ENCODE measurements at regions not wholly inside any gene's neighbourhood (a gene's known extent, or its start where the extent isn't known, plus 50 kb on each side); places are given as distances from the start of the nearest gene placed in this dataset.

DNA sequence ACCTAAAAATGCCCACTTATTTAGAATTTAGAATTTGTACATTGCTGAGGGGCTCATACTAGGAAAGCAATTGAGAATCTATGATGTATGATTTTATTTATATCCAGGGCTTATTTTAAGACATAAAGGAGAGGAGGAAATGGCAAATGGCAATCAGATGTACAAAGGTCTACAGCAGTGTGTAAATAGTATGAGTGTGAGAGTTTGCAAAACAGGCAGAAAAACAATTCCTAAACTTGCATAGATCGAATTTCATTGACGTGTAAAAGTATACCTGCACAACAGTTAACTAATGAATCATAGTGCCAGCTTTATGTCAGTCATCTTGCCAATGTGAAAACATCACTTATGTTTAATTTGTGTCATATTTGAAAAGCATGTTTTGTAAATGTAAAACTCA lies 718.7 kb upstream of the GCFC2 start:
- H3K4me1 ChIP-seq (ENCODE audit: insufficient read depth, low read length): no peaks in the 10 kb centered on the region
- H2AFZ ChIP-seq (ENCODE audit: low read depth, low read length): no peak overlapping the region
- no peaks in the 10 kb centered on the region for H3K9me3 ChIP-seq (ENCODE audit: low read length)
- no peaks in the 10 kb centered on the region for H3K27me3 ChIP-seq (ENCODE audit: insufficient read depth, low read length)
- H3K4me3 ChIP-seq (ENCODE audit: low read length): no peak overlapping the region
- H3K36me3 ChIP-seq (ENCODE audit: insufficient read depth, low read length): no peaks in the 10 kb centered on the region

DNA sequence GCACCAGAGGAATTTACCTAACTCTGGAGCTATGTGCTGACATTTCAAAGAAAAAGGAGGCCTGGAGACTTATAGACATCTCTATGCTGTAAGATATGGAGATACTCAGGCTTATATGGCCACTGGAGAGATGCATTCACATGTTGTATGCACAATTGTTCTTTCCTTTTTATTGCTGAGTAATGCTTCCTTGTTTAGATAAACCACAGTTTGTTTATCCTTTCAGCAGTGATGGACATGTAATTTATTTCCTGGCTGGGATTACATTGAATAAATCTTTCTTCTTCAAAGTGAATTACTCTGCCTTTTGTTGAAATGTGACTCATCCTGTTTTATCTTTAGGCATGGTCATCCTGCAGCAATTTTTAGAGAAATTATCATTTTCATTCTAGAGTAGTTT lies 716.7 kb upstream of the GCFC2 start:
- Histone ChIP-seq H3K4me3 (ENCODE audit: low read length) (no peak overlapping the region), H2AFZ (ENCODE audit: low read depth, low read length) (no peak overlapping the region), H3K4me1 (ENCODE audit: insufficient read depth, low read length) (no peaks in the 10 kb centered on the region), H3K36me3 (ENCODE audit: insufficient read depth, low read length) (no peaks in the 10 kb centered on the region), H3K27me3 (ENCODE audit: insufficient read depth, low read length) (no peaks in the 10 kb centered on the region), H3K9me3 (ENCODE audit: low read length) (no peaks in the 10 kb centered on the region)

DNA sequence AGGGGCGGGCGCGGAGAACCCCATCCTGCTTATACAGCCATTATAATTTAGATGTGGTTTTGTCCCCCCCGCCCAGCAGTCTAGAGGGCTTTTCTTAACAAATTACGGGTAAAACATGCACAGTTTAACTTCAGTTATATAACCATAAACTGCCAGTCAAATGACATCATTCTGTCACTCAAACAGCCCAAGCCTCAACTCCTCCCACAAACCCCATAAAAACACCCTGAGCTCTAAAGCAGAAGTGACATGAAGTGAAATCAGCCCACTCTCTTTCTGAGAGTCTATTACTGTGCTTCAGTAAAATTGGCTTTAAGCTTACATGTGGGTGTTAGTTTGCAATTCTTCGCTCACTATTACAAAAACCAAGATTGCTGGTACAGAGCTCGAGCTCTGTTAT lies 705.1 kb upstream of the GCFC2 start:
- no peaks in the 10 kb centered on the region for H3K9me3 ChIP-seq (ENCODE audit: low read length)
- H2AFZ ChIP-seq (ENCODE audit: low read depth, low read length): no peak overlapping the region
- no peaks in the 10 kb centered on the region for H3K36me3 ChIP-seq (ENCODE audit: insufficient read depth, low read length)
- H3K4me3 ChIP-seq (ENCODE audit: low read length): no peak overlapping the region
- H3K27me3 ChIP-seq (ENCODE audit: insufficient read depth, low read length): no peaks in the 10 kb centered on the region
- no peaks in the 10 kb centered on the region for H3K4me1 ChIP-seq (ENCODE audit: insufficient read depth, low read length)

DNA sequence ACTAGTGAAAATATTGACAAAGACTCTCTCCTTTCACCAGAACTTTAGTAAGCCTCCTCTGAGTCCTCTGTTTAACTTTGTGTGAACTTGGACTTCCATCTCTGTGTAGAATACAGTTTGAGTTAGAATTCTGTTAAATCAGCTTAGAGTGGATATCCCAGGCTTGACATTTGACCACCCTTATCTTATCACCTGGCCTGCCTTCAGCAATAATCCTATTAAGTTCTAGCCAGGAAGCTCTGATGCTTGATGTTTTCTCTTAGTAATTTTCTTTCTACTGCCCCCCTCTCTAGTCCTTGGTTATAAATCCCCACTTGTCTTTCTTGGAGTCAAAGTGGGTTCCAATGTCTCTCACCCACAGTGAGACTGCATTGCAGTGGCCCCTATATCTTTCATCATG lies 702.7 kb upstream of the GCFC2 start:
- no peaks in the 10 kb centered on the region for H3K4me1 ChIP-seq (ENCODE audit: insufficient read depth, low read length)
- H3K36me3 ChIP-seq (ENCODE audit: insufficient read depth, low read length): no peaks in the 10 kb centered on the region
- H3K27me3 ChIP-seq (ENCODE audit: insufficient read depth, low read length): no peaks in the 10 kb centered on the region
- no peak overlapping the region for H3K4me3 ChIP-seq (ENCODE audit: low read length)
- H3K9me3 ChIP-seq (ENCODE audit: low read length): no peaks in the 10 kb centered on the region
- no peak overlapping the region for H2AFZ ChIP-seq (ENCODE audit: low read depth, low read length)

DNA sequence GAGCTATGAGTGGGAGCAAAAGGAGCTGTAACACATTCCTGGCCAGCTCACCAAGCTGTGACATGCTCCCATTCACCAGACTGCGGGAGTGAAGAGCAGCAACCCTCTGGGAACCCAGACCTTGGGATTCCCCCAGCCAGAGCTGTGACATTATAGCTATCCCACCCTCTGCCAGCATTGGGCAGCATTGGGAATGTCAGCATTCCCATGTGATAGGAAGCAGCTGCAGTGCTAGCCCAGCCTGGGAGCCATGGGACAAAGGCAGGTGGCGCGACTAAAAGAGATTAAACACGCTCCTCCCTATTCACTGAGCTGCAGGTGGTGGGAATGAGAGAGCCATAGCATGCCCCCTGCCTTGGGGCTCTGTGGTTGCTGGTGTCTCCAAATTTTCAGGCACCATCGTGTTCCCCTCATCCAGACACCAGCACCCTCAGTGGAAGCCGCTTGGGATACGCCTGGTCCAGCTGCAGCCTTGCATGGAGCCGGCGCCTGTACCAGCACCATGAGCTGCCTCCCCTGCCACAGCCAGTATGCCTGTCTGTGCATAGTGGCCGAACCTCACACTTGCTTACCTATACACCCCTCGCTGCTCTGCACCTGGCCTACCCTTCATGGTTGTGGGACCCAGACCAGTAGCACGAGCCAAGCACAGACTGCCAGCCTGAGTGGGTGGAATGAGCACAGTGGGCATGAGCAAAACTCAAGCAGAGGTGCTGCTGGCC lies 695.6 kb upstream of the GCFC2 start:
- Histone ChIP-seq H3K27me3 (ENCODE audit: insufficient read depth, low read length) (no peaks in the 10 kb centered on the region), H3K4me1 (ENCODE audit: insufficient read depth, low read length) (no peaks in the 10 kb centered on the region), H3K4me3 (ENCODE audit: low read length) (no peak overlapping the region), H2AFZ (ENCODE audit: low read depth, low read length) (no peak overlapping the region), H3K9me3 (ENCODE audit: low read length) (no peaks in the 10 kb centered on the region), H3K36me3 (ENCODE audit: insufficient read depth, low read length) (no peaks in the 10 kb centered on the region)

DNA sequence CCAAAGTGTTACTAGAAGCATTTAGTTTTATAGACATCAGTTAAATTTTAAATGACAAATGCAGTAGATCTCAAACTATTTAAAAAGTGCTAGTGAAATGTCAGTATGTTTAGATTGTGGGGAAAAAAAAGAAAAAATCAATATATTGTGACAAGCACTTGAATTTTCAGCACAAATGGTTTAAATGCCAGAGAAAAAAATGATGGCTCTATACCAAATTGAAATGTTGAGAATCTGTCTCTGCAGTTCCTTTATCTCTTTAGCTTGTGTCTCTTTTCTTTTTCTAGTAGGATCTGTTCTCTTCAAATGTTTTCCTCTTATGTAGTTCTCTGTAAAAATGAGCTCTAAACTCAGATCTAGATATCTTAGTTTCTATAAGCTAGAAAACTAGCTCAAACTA lies 682.6 kb upstream of the GCFC2 start:
- no peaks in the 10 kb centered on the region for H3K27me3 ChIP-seq (ENCODE audit: insufficient read depth, low read length)
- H3K4me1 ChIP-seq (ENCODE audit: insufficient read depth, low read length): no peaks in the 10 kb centered on the region
- no peaks in the 10 kb centered on the region for H3K36me3 ChIP-seq (ENCODE audit: insufficient read depth, low read length)
- no peaks in the 10 kb centered on the region for H3K9me3 ChIP-seq (ENCODE audit: low read length)
- no peak overlapping the region for H2AFZ ChIP-seq (ENCODE audit: low read depth, low read length)
- no peak overlapping the region for H3K4me3 ChIP-seq (ENCODE audit: low read length)

DNA sequence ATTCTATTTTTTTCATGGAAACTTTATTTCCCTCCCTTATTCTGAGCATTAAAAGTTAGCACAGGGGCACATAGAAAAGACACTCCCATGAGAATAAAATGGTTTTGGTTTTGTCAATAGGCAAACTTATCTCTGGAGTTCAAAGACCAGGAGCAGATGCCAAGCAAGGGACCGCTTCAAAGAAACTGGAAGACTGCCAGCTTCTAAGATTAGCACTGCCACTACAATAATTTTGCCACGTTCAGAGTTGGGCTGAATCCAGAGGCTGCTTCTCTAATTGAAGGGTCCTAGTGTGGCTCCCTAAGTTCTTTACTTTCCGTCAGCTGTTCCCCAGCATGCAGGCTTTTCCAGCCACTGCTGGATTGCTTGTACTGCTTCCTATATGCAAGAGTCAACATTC lies 681.0 kb upstream of the GCFC2 start:
- no peak overlapping the region for H3K4me3 ChIP-seq (ENCODE audit: low read length)
- H3K27me3 ChIP-seq (ENCODE audit: insufficient read depth, low read length): no peaks in the 10 kb centered on the region
- no peaks in the 10 kb centered on the region for H3K4me1 ChIP-seq (ENCODE audit: insufficient read depth, low read length)
- H3K36me3 ChIP-seq (ENCODE audit: insufficient read depth, low read length): no peaks in the 10 kb centered on the region
- no peak overlapping the region for H2AFZ ChIP-seq (ENCODE audit: low read depth, low read length)
- H3K9me3 ChIP-seq (ENCODE audit: low read length): no peaks in the 10 kb centered on the region

DNA sequence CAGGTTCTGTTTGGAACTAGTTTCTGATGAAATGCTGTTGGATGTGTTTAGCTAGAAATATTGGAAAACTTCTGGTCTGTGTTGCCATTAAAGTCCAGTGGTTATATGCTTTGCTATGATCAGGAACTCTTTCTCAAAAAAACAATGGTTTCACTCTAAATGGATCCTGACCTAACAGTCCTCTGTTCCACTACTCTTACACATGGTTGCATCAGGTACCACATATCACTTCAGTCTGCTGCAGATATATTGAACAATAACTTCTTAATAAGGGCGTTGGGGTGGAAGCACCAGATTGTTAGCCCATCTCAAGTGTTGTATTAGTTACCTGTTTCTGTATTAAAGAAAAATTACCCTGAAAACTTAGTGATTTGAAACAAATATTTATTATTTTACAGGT lies 676.6 kb upstream of the GCFC2 start:
- no peak overlapping the region for H2AFZ ChIP-seq (ENCODE audit: low read depth, low read length)
- no peaks in the 10 kb centered on the region for H3K9me3 ChIP-seq (ENCODE audit: low read length)
- no peak overlapping the region for H3K4me3 ChIP-seq (ENCODE audit: low read length)
- H3K4me1 ChIP-seq (ENCODE audit: insufficient read depth, low read length): no peaks in the 10 kb centered on the region
- no peaks in the 10 kb centered on the region for H3K27me3 ChIP-seq (ENCODE audit: insufficient read depth, low read length)
- H3K36me3 ChIP-seq (ENCODE audit: insufficient read depth, low read length): no peaks in the 10 kb centered on the region

DNA sequence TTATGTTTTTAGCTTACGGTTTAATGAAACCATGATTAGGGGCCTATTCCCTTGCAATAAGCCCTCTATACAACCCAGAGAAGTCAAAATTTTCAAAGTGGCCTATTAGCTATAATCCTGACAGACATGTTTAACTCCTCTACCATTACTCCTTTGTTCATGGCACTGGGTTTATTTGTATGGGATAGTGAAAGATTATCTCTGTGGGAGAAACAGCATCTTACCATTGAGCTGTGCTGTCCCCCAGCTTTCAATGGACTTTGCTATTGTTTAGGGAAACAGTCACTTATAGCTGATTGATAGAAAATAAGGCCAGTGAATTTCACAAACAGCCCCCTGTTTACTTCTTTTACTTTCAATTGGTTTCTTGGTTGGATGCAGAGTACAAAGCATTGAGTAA lies 675.2 kb upstream of the GCFC2 start:
- Histone ChIP-seq H3K9me3 (ENCODE audit: low read length) (no peaks in the 10 kb centered on the region), H3K36me3 (ENCODE audit: insufficient read depth, low read length) (no peaks in the 10 kb centered on the region)

DNA sequence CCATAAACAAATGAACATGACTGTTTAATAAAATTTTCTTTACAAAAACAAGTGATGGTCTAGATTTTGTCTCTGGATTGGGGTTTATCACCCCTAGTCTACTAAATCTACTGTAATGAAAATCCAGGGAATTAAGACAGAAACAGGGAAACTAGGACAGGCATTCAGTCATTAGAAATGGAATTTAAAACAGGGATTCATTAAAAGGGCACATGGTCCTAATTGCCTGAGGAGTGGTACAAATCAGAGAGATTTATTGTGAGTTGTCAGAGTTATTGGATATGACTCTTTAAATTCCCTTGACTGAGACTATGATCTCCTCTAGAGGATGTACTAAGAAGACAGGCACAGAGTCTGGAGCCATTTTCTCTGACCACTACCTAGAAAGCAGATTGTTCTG lies 670.9 kb upstream of the GCFC2 start:
- H2AFZ ChIP-seq (ENCODE audit: low read depth, low read length): no peak overlapping the region

More for the DNA sequence above, 675.2 kb upstream of the GCFC2 start:
- H3K27me3 ChIP-seq (ENCODE audit: insufficient read depth, low read length): no peaks in the 10 kb centered on the region
- H2AFZ ChIP-seq (ENCODE audit: low read depth, low read length): no peak overlapping the region
- H3K4me3 ChIP-seq (ENCODE audit: low read length): no peak overlapping the region
- H3K4me1 ChIP-seq (ENCODE audit: insufficient read depth, low read length): no peaks in the 10 kb centered on the region

DNA sequence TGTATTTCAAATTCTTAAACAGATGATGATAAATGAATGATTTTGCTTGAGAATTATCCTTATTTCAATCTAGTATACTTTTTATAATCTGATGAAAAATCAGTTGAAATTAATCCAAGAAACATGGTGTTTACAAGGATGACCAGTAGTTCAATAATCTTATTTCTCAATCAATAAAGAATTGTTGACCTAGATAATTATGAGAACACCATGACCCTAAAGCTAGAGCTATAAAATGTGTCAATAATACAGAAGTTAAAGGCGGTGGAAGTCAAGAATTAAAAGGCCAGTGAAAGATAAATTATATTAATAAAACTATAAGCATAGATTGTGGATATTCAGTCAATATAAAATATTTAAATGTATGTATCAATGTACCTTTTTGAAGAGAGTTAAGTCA lies 667.4 kb upstream of the GCFC2 start:
- Histone ChIP-seq H2AFZ (ENCODE audit: low read depth, low read length) (no peak overlapping the region), H3K36me3 (ENCODE audit: insufficient read depth, low read length) (no peaks in the 10 kb centered on the region), H3K4me3 (ENCODE audit: low read length) (no peak overlapping the region), H3K4me1 (ENCODE audit: insufficient read depth, low read length) (no peaks in the 10 kb centered on the region), H3K9me3 (ENCODE audit: low read length) (no peaks in the 10 kb centered on the region), H3K27me3 (ENCODE audit: insufficient read depth, low read length) (no peaks in the 10 kb centered on the region)

More for the DNA sequence above, 670.9 kb upstream of the GCFC2 start:
- H3K36me3 ChIP-seq (ENCODE audit: insufficient read depth, low read length): no peaks in the 10 kb centered on the region
- no peaks in the 10 kb centered on the region for H3K9me3 ChIP-seq (ENCODE audit: low read length)
- no peaks in the 10 kb centered on the region for H3K4me1 ChIP-seq (ENCODE audit: insufficient read depth, low read length)
- no peaks in the 10 kb centered on the region for H3K27me3 ChIP-seq (ENCODE audit: insufficient read depth, low read length)
- no peak overlapping the region for H3K4me3 ChIP-seq (ENCODE audit: low read length)

DNA sequence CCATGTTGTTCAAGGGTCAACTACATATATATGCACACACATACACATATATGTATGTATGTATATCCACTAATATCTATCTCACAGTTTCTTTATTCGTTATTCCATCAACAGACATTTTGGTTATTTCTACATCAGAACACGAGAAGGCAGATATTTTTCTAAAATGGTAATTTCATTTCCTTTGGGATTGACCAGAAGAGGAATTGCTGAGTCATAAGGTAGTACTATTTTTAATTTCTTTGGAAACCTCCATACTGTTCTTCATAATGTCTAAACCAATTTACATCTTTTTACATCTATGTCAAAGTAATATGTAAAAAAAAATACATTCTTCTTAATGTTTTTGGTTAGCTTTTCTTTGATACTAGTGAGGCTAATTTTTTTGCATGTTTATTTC lies 630.7 kb upstream of the GCFC2 start:
- Histone ChIP-seq H3K36me3 (ENCODE audit: insufficient read depth, low read length) (no peaks in the 10 kb centered on the region), H3K4me1 (ENCODE audit: insufficient read depth, low read length) (no peaks in the 10 kb centered on the region), H3K27me3 (ENCODE audit: insufficient read depth, low read length) (no peaks in the 10 kb centered on the region), H2AFZ (ENCODE audit: low read depth, low read length) (no peak overlapping the region), H3K4me3 (ENCODE audit: low read length) (no peak overlapping the region), H3K9me3 (ENCODE audit: low read length) (no peaks in the 10 kb centered on the region)

DNA sequence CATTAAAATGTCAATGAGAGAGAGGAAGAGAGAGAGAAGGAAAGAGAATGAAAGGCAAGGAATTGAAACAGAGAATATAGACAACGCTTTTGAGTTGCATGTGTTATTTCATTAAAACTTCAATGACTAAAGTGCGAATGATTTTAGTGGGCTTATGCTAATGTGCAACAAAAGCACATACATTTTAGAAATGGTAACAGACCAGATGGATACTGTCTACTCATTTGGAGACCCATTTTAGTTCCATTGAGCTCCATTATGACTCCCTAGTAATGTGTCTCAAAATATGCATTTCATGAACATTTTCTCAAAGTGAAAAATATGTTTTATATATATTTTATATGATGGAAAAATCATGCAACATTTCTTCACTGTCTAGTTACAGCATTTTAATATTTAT lies 622.2 kb upstream of the GCFC2 start:
- no peaks in the 10 kb centered on the region for H3K27me3 ChIP-seq (ENCODE audit: insufficient read depth, low read length)
- H3K36me3 ChIP-seq (ENCODE audit: insufficient read depth, low read length): no peaks in the 10 kb centered on the region
- H3K9me3 ChIP-seq (ENCODE audit: low read length): no peaks in the 10 kb centered on the region
- H2AFZ ChIP-seq (ENCODE audit: low read depth, low read length): no peak overlapping the region
- peaks cover 2% of the 10 kb centered on the region for H3K4me1 ChIP-seq (ENCODE audit: insufficient read depth, low read length)
- H3K4me3 ChIP-seq (ENCODE audit: low read length): no peak overlapping the region

DNA sequence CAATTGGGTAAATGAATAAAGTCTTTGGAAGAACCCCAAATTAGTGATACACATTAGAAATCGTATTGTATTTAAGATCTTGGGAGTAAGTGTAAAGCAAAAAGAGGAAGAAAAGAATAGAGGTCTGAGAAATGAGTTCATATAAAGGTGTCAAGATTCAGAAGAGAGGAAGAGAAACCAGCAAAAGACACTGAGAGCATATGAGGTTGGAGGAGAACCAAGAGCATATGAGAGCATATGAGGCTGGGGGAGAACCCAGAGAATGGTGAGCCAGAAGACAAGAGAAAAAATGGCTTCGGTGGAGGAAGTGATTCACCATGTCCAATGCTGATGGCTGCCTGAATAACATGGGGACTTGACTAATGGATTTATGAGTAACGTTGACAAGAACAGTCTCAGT lies 620.1 kb upstream of the GCFC2 start:
- H3K36me3 ChIP-seq (ENCODE audit: insufficient read depth, low read length): no peaks in the 10 kb centered on the region
- H3K4me1 ChIP-seq (ENCODE audit: insufficient read depth, low read length): peaks cover 2% of the 10 kb centered on the region
- H3K4me3 ChIP-seq (ENCODE audit: low read length): no peak overlapping the region
- no peaks in the 10 kb centered on the region for H3K9me3 ChIP-seq (ENCODE audit: low read length)
- H3K27me3 ChIP-seq (ENCODE audit: insufficient read depth, low read length): no peaks in the 10 kb centered on the region
- no peak overlapping the region for H2AFZ ChIP-seq (ENCODE audit: low read depth, low read length)
